ENCODE measurements at regions not wholly inside any gene's neighbourhood (a gene's known extent, or its start where the extent isn't known, plus 50 kb on each side); places are given as distances from the start of the nearest gene placed in this dataset.

DNA sequence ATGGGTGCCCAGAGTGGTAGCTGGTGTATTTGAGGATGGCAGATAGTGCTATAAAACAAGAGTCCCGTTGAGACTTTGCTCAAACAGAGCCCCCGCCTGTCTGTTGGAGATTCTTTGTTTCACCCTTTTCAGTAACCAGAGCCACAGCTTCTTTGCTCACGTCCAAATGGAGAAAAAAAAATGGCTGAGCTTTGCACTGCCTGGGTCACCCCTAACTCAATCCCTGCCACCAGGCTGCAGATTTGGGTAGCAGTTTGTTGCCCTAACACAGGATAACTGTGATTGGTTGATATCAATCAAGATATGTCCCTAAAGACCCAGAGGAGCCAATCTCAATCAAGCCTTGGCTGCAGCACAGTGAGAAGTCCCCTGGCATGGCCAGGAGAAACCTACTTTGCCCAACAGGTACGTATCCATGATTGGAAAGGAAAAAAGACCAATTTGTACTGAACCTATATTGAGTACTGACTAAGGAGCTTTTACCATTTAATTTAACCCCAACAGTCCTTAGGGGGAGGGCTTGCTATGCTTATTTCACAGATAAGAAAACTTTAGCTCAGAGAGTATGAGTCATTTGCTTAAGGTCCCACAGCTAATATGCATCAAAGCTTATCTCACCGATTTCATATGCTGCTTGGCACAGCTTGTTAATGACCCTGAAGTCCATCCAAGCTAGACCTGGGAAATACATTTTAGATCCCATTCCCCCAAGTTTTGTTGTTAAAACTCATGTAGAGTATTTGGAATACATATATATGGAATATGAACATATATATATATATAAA, 72.0 kb upstream of the SH3BP4 start:
- TF ChIP-seq CTCF (IDR thresholded peaks at IDR 0.05; ENCODE audit: borderline replicate concordance, extremely low read depth, low read length, poor library complexity, severe bottlenecking) (no peak), EZH2 (IDR thresholded peaks at IDR 0.05; ENCODE audit: borderline replicate concordance, low read depth, low read length, severe bottlenecking) (no peak)

All from DND-41 (cell line).